HG02759 (cell line): ENCODE measurements at regions not wholly inside any gene's neighbourhood (a gene's known extent, or its start where the extent isn't known, plus 50 kb on each side); places are given as distances from the start of the nearest gene placed in this dataset.

Experiments used
- ATAC-seq: cut with Tn5 transposase; IDR thresholded peaks from one replicate; pipeline ENCODE4 v1.9.1; 2021; ENCODE audit warnings: mild to moderate bottlenecking, moderate library complexity; ENCODE audit not compliant: unreplicated experiment

DNA sequence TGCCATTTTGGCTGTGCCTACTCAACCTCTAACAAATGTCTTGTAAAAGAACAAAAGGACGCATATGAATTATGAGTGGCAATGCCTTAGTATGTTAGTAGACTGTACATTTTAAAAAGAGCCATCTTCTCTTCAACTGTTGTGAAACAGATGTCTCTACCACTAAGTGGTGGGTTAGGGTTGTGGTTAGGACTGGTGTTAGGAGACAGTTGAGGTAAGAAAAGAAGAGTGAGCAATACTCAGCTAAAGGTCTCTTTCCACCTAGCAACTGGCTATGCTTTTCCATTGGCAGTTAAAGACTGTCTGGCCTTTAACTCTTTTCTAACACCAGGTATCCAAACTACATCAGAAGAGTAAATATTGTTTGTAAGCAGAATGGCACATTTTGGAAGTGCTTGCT lies 221.7 kb upstream of the TBC1D5 start:
- no peak for ATAC-seq

DNA sequence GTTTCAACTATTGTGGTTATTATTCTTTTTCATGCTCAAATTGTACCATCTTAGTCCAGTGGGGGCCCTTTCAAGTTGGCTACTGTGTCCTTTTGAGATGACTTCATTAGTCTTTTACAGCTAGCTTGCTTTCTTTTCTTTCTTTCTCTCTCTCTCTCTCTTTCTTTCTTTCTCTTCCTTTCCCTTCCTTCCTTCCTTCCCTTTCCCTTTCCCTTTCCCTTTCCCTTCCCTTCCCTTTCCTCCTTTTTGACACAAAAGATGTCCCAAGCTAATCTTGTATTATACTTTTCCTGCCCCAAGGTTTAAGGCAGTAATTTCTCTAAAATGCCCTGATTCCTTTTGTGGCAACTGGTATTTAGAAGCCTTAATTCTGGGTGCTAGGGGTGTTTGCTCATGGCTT lies 213.0 kb upstream of the TBC1D5 start:
- no peak for ATAC-seq

DNA sequence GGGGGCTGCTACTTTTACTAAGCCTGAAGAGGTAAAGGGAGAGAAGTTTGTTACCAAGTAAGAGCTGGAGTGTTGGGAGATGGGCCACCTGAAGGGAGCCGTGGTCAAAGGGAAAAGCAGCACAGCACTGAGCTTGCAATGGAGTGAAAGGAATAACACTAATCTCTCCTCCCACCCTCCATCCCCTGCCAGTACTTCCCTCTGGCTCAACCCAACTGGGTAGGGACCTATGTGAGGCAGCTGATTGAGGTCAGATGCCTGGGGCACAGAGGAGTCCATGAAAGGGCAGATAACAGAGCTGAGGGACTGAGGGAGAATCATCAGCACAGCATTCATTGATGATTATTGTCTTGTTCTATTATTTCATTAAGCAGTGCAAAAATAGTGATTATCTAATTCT lies 212.4 kb upstream of the TBC1D5 start:
- ATAC-seq: no peak

DNA sequence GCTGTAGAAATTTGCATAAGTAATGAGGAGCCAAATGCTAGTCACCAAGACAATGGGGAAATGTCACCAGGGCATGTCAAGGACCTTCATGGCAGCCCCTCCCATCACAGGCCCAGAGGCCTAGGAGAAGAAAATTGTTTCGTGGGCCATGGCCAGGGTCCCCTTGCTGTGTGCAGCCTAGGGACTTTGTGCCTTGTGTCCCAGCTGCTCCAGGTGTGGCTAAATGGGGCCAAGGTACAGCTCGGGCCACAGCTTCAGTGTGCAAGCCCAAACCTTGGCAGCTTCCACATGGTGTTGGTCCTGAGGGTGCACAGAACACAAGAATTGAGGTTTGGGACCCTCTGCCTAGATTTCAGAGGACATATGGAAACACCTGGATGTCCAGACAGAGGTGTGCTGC lies 208.8 kb upstream of the TBC1D5 start:
- no peak for ATAC-seq

DNA sequence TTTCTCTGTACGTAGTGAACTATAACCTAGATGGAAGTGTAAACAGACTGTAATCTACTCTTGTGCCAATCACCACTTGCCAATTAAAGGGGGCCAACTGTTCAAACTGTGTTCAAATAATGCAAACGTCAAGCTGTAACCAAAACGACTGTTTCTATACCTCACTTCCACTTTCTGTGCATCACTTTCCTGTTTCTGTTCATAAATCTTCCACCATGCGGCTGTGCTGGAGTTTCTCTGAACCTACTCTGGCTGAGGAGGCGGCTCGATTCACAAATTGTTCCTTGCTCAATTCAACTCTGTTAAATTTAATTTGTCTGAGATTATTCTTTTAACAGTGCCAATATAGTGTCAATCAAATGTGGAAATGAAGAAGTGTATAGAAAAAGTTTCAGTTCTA lies 206.7 kb upstream of the TBC1D5 start:
- no peak for ATAC-seq

DNA sequence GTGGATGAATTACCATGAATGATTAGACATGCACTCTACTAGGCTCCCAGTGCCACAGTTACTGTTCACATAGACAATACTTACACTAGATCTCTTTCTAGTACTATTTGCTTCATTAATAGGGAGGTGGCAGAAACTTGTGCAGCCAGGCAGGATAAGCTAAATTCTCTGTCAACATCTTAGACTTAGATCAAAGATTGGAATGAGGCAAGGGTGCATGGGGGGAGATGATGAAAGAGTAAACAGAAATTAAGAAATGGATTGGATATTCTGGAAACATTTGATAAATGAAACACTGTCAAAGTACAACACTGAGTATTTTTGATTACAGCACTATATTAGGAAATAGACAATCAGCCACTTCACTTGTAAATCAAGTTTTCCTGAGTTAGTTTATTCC lies 205.4 kb upstream of the TBC1D5 start:
- ATAC-seq: no peak

DNA sequence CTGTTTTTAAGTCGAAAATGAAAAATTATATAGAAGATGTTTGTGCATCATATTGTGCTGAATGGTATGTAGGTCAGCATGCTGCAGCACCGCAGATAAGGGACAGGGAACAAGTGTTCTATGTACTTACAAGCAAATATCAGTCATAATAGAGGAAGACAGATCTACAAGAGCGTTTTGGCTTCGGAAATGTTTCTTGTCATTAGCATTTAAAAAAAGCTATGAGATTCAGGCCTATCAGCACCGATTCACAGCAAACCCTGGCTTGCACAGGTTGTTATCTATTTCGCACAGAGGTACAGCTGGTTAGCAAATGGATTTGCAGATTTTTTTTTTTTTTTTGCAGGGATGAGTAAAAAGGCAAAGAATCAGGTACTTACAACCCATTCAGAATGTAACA lies 204.2 kb upstream of the TBC1D5 start:
- ATAC-seq: no peak

DNA sequence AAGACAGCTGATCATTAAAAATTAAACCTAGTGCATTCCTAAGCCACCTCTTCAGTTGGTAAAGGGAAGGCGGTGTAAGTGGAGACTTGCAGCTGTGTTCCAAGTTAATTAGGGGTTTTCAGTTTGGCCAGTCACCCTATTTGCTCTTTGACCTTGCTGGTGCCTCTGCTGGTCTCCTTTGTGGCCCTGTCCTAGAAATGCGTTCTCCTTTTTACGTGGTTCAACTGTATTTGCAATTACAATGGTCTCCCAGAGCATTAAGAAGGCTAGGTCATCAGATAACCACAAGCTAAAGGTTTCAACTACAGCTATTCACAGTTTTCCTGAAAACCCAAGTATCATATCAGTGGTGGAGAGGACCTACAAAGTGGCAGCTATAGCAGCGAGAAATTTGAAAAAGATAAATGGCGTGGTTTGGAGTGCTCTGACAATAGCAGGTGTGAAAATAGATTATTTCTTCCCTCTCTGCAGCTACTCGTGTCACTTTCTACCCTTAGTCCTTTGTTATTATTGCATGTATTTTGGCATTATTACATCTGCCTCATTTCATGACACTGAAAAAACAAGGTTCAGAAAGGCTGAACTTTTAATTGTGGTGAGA lies 203.5 kb upstream of the TBC1D5 start:
- no peak for ATAC-seq

DNA sequence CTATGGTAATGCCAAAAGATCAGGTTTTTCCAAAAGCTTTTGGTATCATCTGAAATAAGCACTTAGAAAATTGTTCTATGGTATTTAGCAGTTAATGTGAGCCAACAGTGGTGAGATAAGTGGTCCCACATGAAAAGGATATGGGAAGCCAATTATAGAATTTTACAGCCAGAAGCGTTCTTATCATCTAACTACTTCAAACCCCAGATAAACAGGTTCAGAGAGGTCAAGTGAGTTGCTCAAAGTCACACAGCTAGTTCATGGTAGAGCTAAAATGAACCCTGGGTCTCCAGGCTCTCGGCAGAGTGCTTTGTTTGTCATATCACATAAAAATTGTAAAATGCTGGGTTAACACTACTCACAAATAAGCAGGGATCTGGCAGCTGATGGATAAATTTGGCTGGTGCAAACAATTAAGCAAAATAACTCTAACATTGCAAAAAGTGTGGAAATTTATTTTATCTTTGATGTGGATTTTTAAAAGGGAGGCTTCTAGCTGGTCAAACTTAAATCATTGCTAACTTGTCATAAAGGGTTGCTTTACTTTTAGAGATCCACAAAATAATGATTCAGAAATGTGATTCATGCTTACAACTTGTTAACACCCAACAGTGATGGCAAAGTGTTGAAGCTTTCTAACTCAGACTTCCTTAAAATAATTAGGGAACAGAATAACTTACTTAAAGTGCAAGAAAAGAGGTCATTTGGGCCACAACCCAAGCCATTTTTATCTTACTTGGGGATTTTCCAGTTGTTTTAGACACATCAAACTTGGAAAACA lies 202.8 kb upstream of the TBC1D5 start:
- ATAC-seq: no peak

DNA sequence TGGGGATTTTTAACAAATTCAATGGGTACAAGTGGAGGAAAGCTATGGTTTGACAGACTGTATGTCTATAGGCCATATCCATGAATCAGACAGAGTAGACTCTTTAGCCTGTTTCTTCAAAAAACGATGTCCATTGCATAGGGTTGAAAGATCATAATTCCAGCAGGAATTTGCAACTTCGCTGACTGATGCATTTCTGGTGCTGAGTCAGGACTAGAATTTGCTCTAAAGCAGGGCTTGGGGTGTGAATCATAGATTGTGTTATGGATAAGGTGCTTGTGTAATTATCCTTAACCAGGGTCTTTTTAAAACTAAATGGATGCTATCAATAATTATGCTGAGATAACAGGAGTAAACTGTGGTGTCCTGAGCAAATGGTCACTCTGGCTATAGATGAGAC lies 200.4 kb upstream of the TBC1D5 start:
- ATAC-seq: no peak

DNA sequence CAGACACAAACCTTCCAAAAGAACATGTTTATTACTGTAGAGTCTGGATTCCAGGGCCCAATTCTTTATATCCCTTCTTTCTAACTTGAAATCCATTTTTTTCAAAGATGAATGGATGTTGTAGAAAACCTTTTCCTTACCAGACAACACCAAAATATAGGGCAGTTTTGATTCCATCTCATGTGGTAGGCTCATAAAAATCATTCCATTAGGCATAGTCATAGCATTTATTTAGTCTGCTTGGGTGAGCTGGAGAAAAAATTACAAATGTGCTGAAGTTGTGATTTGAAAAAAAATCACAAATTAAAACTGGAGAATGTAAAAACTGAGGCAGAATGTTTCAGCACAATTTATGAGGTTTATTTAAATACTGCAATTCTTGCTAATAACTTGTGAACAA lies 199.3 kb upstream of the TBC1D5 start:
- no peak for ATAC-seq

DNA sequence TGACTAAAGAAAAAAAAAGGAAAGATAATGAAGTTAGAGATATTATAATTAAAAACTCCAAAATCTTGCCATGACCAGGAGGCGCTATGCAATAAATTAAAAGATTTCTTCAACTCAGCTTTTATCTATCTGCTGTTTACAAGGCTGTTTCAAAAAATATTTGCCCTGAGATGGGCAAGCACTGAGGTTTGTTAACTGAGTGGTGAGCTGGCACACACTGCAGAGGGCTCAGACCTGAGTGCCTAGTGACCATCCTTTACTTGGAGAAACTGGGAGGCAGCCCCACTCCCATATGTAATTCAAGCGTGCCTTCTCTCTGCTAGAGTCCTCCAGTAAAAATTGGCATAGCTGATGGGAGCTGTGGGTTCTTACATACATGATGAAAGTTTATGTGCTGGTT lies 198.7 kb upstream of the TBC1D5 start:
- no peak for ATAC-seq

DNA sequence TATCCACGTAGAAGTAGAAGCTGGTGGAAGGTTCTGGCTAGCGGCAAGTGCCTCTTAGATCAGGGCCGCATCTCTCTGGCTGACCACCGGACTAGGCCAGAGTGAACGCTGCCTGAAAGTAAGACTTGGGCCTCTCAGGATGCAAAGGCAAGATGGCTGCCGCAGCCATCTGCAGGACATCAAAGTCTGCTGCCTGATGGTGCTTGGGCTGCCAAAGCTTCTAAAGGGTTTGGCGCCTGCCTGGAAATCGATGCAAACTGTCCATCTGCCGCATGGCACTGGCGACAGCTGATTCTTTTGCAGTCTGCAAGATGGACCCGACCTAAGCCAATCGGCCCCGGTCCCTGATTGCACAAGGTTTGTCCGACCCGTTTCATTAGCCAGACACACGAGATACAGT lies 196.7 kb upstream of the TBC1D5 start:
- ATAC-seq: no peak

DNA sequence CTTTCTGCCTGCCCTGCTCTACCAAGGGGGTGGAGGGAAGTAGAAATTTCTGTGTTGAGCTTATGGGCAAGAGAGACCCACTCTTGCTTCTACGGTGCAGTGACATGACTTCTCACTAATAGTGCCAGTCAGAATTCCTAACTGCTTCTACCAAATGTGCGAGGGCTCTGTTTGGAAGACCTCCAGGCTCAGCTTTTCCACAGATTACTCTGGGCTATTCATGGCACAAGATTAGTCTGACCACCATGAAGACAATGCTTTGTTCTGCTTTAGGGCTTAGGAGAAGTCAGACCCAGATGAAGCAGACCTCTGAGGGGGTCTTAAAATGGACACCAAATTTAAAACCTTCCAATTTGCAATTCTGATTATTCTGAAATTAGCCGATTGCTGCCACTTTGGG lies 195.9 kb upstream of the TBC1D5 start:
- ATAC-seq: no peak

DNA sequence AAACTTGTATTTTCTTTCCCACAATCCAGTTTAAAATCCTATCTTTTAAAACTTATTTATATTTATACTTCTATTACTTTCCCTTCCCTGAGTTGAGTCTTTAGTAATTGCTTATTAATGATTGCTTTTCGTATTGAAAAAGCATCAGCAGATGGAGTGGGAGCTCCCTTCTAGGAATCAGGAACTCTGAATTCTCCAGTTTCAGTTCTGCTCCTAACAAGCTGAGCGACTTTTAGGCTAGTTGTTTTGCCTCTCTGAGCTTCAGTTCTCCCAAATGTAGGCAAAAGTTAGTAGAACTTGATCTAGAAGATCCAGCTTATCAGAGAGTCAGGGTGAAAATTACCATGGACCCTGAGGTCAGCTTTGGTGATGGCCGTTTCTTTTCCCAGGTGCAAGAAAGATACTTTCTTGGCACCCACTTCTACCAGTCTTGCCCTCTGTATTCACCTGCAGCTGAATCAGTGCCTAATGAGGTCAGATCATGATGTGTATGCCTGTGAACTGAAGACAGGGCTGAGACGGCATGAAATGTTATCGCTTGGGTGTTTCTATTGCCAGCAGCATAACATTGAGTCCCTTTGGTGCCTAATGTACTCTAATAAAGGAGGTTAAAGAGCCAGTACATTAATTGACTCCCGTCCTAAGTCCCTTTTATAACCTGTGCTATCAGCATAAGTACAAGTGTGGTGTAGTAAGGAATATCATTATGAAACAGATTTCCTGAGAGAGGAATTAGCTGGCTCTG lies 194.5 kb upstream of the TBC1D5 start:
- ATAC-seq: no peak

DNA sequence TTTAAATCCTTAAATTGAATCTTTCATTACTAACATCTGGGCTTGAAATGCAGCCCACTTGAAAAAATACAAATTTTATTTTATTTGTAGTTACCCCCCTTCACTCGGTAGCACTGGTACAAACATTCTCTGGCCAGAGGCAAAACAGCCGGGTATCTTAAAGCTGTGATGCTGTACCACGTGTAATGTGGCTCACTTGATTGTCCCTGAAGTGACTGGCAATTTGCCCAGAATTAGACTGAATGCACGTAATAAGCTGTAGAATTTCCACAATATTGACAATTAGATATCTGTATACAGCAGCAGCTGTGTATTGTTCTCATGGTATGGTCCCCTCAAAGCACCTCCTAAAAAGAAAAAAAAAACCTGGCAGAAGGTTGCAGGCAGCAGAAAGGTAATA lies 192.8 kb upstream of the TBC1D5 start:
- ATAC-seq: no peak

DNA sequence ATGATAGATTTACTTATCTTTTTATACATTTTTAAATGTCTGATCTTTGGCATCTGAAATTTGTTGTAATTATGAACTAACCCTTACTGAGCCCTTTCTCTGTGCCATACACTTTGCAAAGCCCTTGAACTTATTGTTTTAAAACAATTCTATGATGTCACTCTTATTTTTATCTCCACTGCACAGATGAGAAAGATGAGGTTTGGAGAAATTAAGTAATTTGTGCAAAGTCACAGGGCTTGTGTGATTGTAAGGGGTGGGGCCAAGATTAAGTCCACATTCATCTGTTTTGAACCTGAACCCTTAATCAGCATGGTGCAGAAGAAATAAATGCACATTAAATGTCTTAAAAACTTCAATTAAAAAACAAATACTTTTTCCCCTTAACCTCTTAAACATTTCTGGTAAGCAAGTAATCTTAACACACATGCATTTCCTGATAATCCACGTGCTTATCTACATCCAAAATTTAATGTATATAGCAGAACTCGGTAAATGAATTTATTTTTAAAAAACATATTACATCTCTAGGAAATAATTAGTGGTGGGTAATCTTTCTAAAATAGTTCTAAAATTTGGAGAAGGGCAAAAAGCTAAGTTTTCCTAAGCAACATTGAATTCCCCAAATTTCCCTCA lies 189.8 kb upstream of the TBC1D5 start:
- no peak for ATAC-seq

DNA sequence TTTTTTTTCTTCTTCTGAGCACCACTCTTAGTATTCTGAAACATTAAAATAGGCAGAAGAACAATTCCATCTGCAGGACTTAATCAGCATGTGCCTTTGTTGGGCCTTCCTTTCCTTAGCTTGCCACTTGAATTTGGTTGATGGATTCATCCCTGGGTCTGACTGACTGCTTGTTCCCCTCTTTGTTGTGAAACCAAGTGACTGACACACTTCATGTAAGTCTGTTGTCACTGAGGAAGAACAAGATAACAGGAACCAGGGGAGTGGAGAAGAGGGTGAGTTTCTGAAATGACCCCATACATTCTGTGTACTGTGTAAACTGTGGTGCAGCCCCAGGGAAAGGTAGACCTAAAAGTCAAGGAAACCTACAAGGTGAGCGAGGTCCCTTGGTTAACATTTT lies 188.7 kb upstream of the TBC1D5 start:
- ATAC-seq: no peak

DNA sequence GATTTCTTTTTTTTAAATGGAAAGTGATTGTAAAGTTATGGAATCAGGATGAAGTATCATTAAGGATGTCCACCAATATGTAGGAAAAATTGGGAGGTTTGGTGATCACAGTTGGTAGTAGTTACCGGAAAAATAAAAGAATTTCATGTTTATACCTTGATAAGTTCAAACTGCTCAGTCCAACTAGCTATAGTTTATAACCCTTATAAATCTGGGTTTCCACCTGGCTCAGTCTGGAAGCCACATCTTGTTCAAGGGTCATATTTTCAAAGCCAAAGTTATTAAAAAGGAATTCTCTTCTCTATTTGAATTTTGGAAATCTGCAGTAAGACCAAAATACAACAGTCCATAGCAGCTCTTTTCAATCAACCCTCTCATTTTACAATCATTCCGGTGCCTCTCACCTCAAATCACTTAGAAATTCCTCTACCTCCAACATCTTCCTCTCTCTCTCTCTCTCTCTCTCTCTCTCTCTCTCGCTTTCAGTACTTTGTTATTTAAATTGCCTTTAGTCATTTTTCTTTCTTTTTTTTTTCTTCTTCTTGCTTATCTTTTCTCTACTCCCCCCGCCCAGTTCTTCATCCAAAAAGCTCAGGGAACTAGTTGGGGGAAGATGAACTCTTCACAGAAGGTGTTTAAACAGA lies 186.2 kb upstream of the TBC1D5 start:
- no peak for ATAC-seq

DNA sequence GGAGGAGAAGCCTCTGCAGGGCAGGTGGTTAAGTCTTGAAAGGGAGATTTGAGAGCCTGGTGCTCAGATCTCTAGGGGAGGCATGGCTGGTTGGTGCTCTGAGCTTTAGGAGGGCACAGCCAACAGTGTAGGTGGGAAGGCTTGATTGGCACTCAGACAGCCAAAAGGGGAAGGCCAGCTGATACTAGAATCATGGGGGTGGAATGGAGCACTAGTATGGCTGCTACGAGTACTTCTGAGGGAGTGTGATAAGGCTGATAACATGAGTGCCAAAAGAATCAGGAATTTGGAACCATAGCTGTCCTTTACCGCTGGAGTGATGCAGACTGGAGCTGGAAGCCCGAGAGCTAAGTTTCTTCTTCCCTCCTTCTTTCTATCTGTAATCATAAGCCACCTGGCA lies 184.6 kb upstream of the TBC1D5 start:
- ATAC-seq: no peak

DNA sequence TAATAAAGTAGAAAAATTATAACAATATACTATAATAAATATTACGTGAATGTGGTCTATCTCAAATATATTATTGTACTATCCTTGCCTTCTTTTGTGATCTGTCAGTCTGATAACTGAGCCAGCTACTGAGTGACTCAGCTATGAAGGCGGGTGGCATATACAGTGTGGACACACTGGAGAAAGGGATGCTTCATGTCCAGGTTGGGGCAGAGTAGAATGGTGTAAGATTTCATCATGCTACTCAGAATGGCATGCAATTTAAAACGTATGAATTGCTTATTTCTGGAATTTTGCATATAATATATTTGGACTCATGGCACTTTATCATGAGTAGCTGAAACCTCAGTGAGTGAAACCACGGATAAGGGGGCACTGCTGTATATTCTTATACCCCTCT lies 172.9 kb upstream of the TBC1D5 start:
- no peak for ATAC-seq
